GM18907 (cell line): ENCODE measurements at regions not wholly inside any gene's neighbourhood (a gene's known extent, or its start where the extent isn't known, plus 50 kb on each side); places are given as distances from the start of the nearest gene placed in this dataset.

Experiments used
- ATAC-seq: cut with Tn5 transposase; IDR thresholded peaks from one replicate; pipeline ENCODE4 v1.9.1; 2021; ENCODE audit warnings: mild to moderate bottlenecking, moderate library complexity; ENCODE audit not compliant: unreplicated experiment

GRCh38 chr12:77160931-77161330 is 95.6 kb upstream of the E2F7 start:
- ATAC-seq = no peak

- no peak for ATAC-seq
These were observed 88.3 kb upstream of the E2F7 start for GRCh38 chr12:77153706-77154105.

- no peak for ATAC-seq
These were observed 87.3 kb upstream of the E2F7 start for GRCh38 chr12:77152623-77153193.

GRCh38 chr12:77151030-77151429 is 85.7 kb upstream of the E2F7 start:
- no peak for ATAC-seq

GRCh38 chr12:77133566-77133965 is 68.2 kb upstream of the E2F7 start:
- no peak for ATAC-seq

- no peak for ATAC-seq
These were observed 66.7 kb upstream of the E2F7 start for GRCh38 chr12:77131977-77132490.

GRCh38 chr12:77130193-77130592 is 64.8 kb upstream of the E2F7 start:
- no peak for ATAC-seq

- ATAC-seq = no peak
These were observed 59.4 kb upstream of the E2F7 start for GRCh38 chr12:77124767-77125166.

GRCh38 chr12:77122661-77123060 is 57.3 kb upstream of the E2F7 start:
- ATAC-seq = no peak

- ATAC-seq = no peak
These were observed 56.9 kb upstream of the E2F7 start for GRCh38 chr12:77122236-77122635.

- ATAC-seq = no peak
These were observed 55.1 kb upstream of the E2F7 start for GRCh38 chr12:77120156-77121085.

- ATAC-seq = no peak
These were observed 53.3 kb upstream of the E2F7 start for GRCh38 chr12:77118696-77119095.

- no peak for ATAC-seq
These were observed 50.9 kb upstream of the E2F7 start for GRCh38 chr12:77116277-77116676.

GRCh38 chr12:77115471-77115870 is 50.1 kb upstream of the E2F7 start:
- ATAC-seq = no peak
